Prostate gland (tissue), 2 donors: ENCODE measurements at regions not wholly inside any gene's neighbourhood (a gene's known extent, or its start where the extent isn't known, plus 50 kb on each side); places are given as distances from the start of the nearest gene placed in this dataset.

Experiments
- POLR2A ChIP-seq: fragments of 450-650 bp; IDR thresholded peaks from one replicate; pipeline ENCODE4 v1.6.1; 2016; ENCODE audit warnings: antibody characterized with exemption, mild to moderate bottlenecking
- POLR2AphosphoS5 ChIP-seq: sonication (generic); formaldehyde crosslinking; IDR thresholded peaks from one replicate; pipeline ENCODE4 v1.6.1; 2017; ENCODE audit warnings: antibody characterized with exemption
- TF ChIP-seq, protein P1 (sequence below), 4 experiments: fragments of 200-600 bp in 2 of 4; fragments of 450-650 bp in 2 of 4; sonication (generic) in 2 of 4; IDR thresholded peaks; 1 replicate in 3 of 4; 2 replicates in 1 of 4; pipeline ENCODE4 v1.5.1; 2016 to 2019; ENCODE audit warnings: antibody characterized with exemption in 4 of 4, mild to moderate bottlenecking in 2 of 4, moderate library complexity in 2 of 4

DNA sequence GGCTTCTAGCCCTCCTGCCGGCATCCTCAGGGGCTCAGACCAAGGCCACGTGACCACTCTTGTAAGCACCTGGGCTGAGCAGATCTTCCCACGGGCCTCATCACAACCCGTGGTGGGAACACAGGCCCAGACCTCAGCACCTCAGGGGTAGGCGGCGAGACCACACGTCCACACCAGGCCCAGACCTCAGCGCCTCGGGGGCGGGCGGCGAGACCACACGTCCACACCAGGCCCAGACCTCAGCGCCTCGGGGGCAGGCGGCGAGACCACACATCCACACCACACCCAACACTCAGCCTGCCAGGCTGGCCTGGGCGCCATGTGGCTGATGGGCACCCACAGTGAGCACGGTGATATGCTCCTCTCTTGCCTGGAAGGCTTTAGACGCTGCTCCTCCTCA, 334.4 kb upstream of the SALL3 start:
- TF ChIP-seq POLR2A: no peak
- TF ChIP-seq, protein P1, sequence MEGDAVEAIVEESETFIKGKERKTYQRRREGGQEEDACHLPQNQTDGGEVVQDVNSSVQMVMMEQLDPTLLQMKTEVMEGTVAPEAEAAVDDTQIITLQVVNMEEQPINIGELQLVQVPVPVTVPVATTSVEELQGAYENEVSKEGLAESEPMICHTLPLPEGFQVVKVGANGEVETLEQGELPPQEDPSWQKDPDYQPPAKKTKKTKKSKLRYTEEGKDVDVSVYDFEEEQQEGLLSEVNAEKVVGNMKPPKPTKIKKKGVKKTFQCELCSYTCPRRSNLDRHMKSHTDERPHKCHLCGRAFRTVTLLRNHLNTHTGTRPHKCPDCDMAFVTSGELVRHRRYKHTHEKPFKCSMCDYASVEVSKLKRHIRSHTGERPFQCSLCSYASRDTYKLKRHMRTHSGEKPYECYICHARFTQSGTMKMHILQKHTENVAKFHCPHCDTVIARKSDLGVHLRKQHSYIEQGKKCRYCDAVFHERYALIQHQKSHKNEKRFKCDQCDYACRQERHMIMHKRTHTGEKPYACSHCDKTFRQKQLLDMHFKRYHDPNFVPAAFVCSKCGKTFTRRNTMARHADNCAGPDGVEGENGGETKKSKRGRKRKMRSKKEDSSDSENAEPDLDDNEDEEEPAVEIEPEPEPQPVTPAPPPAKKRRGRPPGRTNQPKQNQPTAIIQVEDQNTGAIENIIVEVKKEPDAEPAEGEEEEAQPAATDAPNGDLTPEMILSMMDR (IDR thresholded peaks at IDR 0.05): no peak
- TF ChIP-seq POLR2AphosphoS5: no peak
